Panc1 (cell line): ENCODE measurements at regions not wholly inside any gene's neighbourhood (a gene's known extent, or its start where the extent isn't known, plus 50 kb on each side); places are given as distances from the start of the nearest gene placed in this dataset.
A peak's percentile ranks its signal among the peaks of the same experiment; 100 is the strongest.

Experiments used
- CTCF ChIP-seq: fragments of 450-650 bp; IDR thresholded peaks from 2 replicates; pipeline ENCODE4 v1.5.1; 2017; ENCODE audit warnings: mild to moderate bottlenecking
- POLR2AphosphoS5 ChIP-seq: IDR thresholded peaks from 2 replicates; pipeline ENCODE4 v1.6.1; 2012; ENCODE audit warnings: mild to moderate bottlenecking, low read depth, low read length, moderate library complexity
- REST ChIP-seq, 2 experiments: IDR thresholded peaks; 2 replicates each; pipeline ENCODE4 v1.6.1; 2011 to 2012; ENCODE audit warnings: low read depth in 2 of 2, control low read depth in 1 of 2, low read length in 1 of 2, mild to moderate bottlenecking in 1 of 2, moderate library complexity in 1 of 2; ENCODE audit not compliant: insufficient read depth in 1 of 2
- SIN3A ChIP-seq: IDR thresholded peaks from 2 replicates; pipeline ENCODE4 v1.6.1; 2012; ENCODE audit warnings: low read depth, mild to moderate bottlenecking, low read length, moderate library complexity, borderline replicate concordance; ENCODE audit not compliant: insufficient read depth
- TCF7L2 ChIP-seq: IDR thresholded peaks from 2 replicates; pipeline ENCODE4 v1.6.1; 2011; ENCODE audit warnings: mild to moderate bottlenecking, low read depth, low read length, inconsistent platforms

GRCh38 chr13:59437544-59438301, 726.0 kb downstream of the DIAPH3 start:
- TF ChIP-seq CTCF, result no peak
- TF ChIP-seq POLR2AphosphoS5, result no peak
- peak in 1 of 2 experiments; percentile 49; a peak in 1 of 4 replicates for TF ChIP-seq REST (IDR thresholded peaks at IDR 0.05; ENCODE audit: insufficient read depth in 1 of 2, low read depth in 2 of 2, low read length in 1 of 2)
- TF ChIP-seq TCF7L2, result no peak
- TF ChIP-seq SIN3A, result no peak
